Transverse colon (tissue), 4 donors: ENCODE measurements at regions not wholly inside any gene's neighbourhood (a gene's known extent, or its start where the extent isn't known, plus 50 kb on each side); places are given as distances from the start of the nearest gene placed in this dataset.

Source experiments
- CTCF ChIP-seq, 5 experiments: fragments of 200-600 bp in 3 of 5; fragments of 450-650 bp in 2 of 5; sonication (generic) in 3 of 5; IDR thresholded peaks; 1 replicate in 2 of 5; 2 replicates in 3 of 5; pipeline ENCODE4 v1.5.1; 2016 to 2017; ENCODE audit warnings: antibody characterized with exemption in 5 of 5, inconsistent platforms in 3 of 5, mild to moderate bottlenecking in 2 of 5, moderate library complexity in 1 of 5
- POLR2AphosphoS5 ChIP-seq, 3 donors: sonication (generic); formaldehyde crosslinking; IDR thresholded peaks; one replicate each; pipeline ENCODE4 v1.6.1; 2016; ENCODE audit warnings: antibody characterized with exemption in 3 of 3

GRCh38 chr3:18838758-18839157, 309.6 kb upstream of the KCNH8 start:
- TF ChIP-seq POLR2AphosphoS5 (IDR thresholded peaks at IDR 0.05) (no peak), CTCF (IDR thresholded peaks at IDR 0.05) (no peak)
